Heart left ventricle (tissue), 16 donors: ENCODE measurements at regions not wholly inside any gene's neighbourhood (a gene's known extent, or its start where the extent isn't known, plus 50 kb on each side); places are given as distances from the start of the nearest gene placed in this dataset.

Experiments used
- ATAC-seq, 4 donors: fragments of 200-7000 bp; cut with Tn5 transposase; one replicate each; pipeline ENCODE4 v1.9.1; 2020 to 2022; ENCODE audit warnings: moderate library complexity in 4 of 4, mild to moderate bottlenecking in 3 of 4, moderate number of reproducible peaks in 1 of 4
- DNase-seq, 5 donors: peaks; one replicate each; pipeline ENCODE4 v3.0.0-alpha.2; 2020
- H3K27ac ChIP-seq, 12 donors: fragments of 200-600 bp; sonication (generic) in 4 of 12; one replicate each; pipeline versions ENCODE4 v1.5.0 to v1.8.0; 2016 to 2022; ENCODE audit warnings: mild to moderate bottlenecking in 2 of 12
- H3K27me3 ChIP-seq, 9 donors: fragments of 200-600 bp; sonication (generic) in 2 of 9; one replicate each; pipeline versions ENCODE4 v1.5.1 to v1.8.0; 2016 to 2022; ENCODE audit warnings: mild to moderate bottlenecking in 3 of 9
- H3K36me3 ChIP-seq, 9 donors: fragments of 200-600 bp; sonication (generic) in 2 of 9; one replicate each; pipeline versions ENCODE4 v1.5.0 to v1.8.0; 2018 to 2022; ENCODE audit warnings: mild to moderate bottlenecking in 2 of 9
- H3K4me1 ChIP-seq, 12 donors: fragments of 200-600 bp; sonication (generic) in 4 of 12; one replicate each; pipeline versions ENCODE4 v1.5.0 to v1.8.0; 2016 to 2022; ENCODE audit warnings: mild to moderate bottlenecking in 3 of 12
- H3K4me3 ChIP-seq, 12 donors: fragments of 200-600 bp; sonication (generic) in 4 of 12; one replicate each; pipeline versions ENCODE4 v1.5.0 to v1.8.0; 2017 to 2022; ENCODE audit warnings: mild to moderate bottlenecking in 9 of 12, moderate library complexity in 4 of 12
- H3K9me3 ChIP-seq, 12 donors: fragments of 200-600 bp; sonication (generic) in 4 of 12; one replicate each; pipeline versions ENCODE4 v1.5.0 to v1.8.0; 2016 to 2022; ENCODE audit warnings: mild to moderate bottlenecking in 1 of 12
- CTCF ChIP-seq, 12 donors: fragments of 200-600 bp; sonication (generic) in 4 of 12; IDR thresholded peaks; one replicate each; pipeline versions ENCODE4 v1.5.0 to v1.8.0; 2018 to 2022; ENCODE audit warnings: antibody characterized with exemption in 12 of 12, mild to moderate bottlenecking in 5 of 12
- POLR2A ChIP-seq, 2 donors: fragments of 450-650 bp; IDR thresholded peaks; one replicate each; pipeline ENCODE4 v1.6.1; 2017; ENCODE audit warnings: antibody characterized with exemption in 2 of 2, mild to moderate bottlenecking in 2 of 2, moderate library complexity in 2 of 2
- WGBS, 4 donors: extraction: QIAGEN DNeasy Blood & Tissue Kit in 2 of 4; methylation state at CpG; one replicate each; pipeline versions ENCODE4 v1.1.5 to v1.1.7; 2013 to 2018; 5-methylcytosine and 5-hydroxymethylcytosine counted together
- intact Hi-C, 10 donors: fragments of 100-400 bp; cut with DNase I; formaldehyde crosslinking; loops; one replicate each; pipeline versions ENCODE4 v1.11.1 to v1.14.2; 2022
- donor health status: ischemic (EF 13 %, LVEDD 7.1; RV severe dilation, severe dysfunction).
- donor health status: healthy with polysubstance abuse.
- donor health status: DM: no; HTN: yes; CAD: no.
- donor health status: DM: no; HTN: no; CAD: no.
- donor health status: ischemic (EF 25% LVEDD 6.9; RV normal size, moderate dysfunction).
- donor health status: ischemic (EF 25% LVEDD 5.7; RV mildly dilated, moderate dysfunction).
- donor health status: healthy.
- donor health status: DM: yes; HTN: yes; CAD: no.
- donor health status: ischemic (EF 35%, LVEDD 5.7; RV mildly dilated, moderate dysfunction).
- donor health status: nonischemic (EF 11% LVEDD 7.7; RV severe dilation, severe dysfunction).
- donor health status: DM: yes; HTN: yes; CAD: no.
- donor health status: PGD.
- donor health status: ischemic (EF 29% LVEDD 5.4; RV normal size, mild dysfunction).
- donor health status: nonischemic (EF 23%, LVEDD 6.1; RV moderate dilation, normal function).

- H3K27me3 ChIP-seq, result peaks cover 0 to 2% (median 0%) of the 10 kb centered on the region in 9 donors
- H3K27ac ChIP-seq, result no peak overlapping the region
- no peaks in the 10 kb centered on the region for H3K36me3 ChIP-seq
- ATAC-seq, result no peak
- WGBS, 4 donors, result 73 to 78% (median 75%) methylated on average over 3 of the region's 3 CpGs
- TF ChIP-seq CTCF (IDR thresholded peaks at IDR 0.05) (no peak), POLR2A (IDR thresholded peaks at IDR 0.05) (no peak)
- peaks cover 0 to 17% (median 0%) of the 10 kb centered on the region in 12 donors for H3K4me1 ChIP-seq
- H3K9me3 ChIP-seq, result no peaks in the 10 kb centered on the region
- intact Hi-C loops, result no loop called here
- DNase-seq, result no peak
- no peak overlapping the region for H3K4me3 ChIP-seq
These were observed 64.8 kb upstream of the DARS1 start for GRCh38 chr2:136049991-136050920.

- Histone ChIP-seq H3K36me3 (no peaks in the 10 kb centered on the region), H3K27me3 (peaks cover 0 to 1% (median 0%) of the 10 kb centered on the region in 9 donors), H3K27ac (no peak overlapping the region), H3K9me3 (no peaks in the 10 kb centered on the region), H3K4me1 (peaks cover 0 to 17% (median 0%) of the 10 kb centered on the region in 12 donors), H3K4me3 (no peak overlapping the region)
- no peak for ATAC-seq
- 63 to 86% (median 75%) methylated on average over 3 of the region's 3 CpGs for WGBS, 4 donors
- intact Hi-C loops, result no loop called here
- no peak for DNase-seq
- TF ChIP-seq CTCF (IDR thresholded peaks at IDR 0.05) (no peak), POLR2A (IDR thresholded peaks at IDR 0.05) (no peak)
These were observed 63.8 kb upstream of the DARS1 start for GRCh38 chr2:136049011-136049742.

GRCh38 chr2:136045835-136046570, 60.6 kb upstream of the DARS1 start:
- intact Hi-C loops, result no loop called here
- DNase-seq, result no peak
- WGBS, 4 donors, result 90 to 100% (median 95%) methylated on average over 1 of the region's 1 CpG
- Histone ChIP-seq H3K4me3 (no peak overlapping the region), H3K36me3 (no peaks in the 10 kb centered on the region), H3K27me3 (no peaks in the 10 kb centered on the region), H3K27ac (no peak overlapping the region), H3K4me1 (peaks cover 0 to 7% (median 0%) of the 10 kb centered on the region in 12 donors), H3K9me3 (no peaks in the 10 kb centered on the region)
- no peak for ATAC-seq
- no peak for TF ChIP-seq CTCF (IDR thresholded peaks at IDR 0.05)
- TF ChIP-seq POLR2A (IDR thresholded peaks at IDR 0.05), result no peak
